ENCODE measurements at regions not wholly inside any gene's neighbourhood (a gene's known extent, or its start where the extent isn't known, plus 50 kb on each side); places are given as distances from the start of the nearest gene placed in this dataset.

DNA sequence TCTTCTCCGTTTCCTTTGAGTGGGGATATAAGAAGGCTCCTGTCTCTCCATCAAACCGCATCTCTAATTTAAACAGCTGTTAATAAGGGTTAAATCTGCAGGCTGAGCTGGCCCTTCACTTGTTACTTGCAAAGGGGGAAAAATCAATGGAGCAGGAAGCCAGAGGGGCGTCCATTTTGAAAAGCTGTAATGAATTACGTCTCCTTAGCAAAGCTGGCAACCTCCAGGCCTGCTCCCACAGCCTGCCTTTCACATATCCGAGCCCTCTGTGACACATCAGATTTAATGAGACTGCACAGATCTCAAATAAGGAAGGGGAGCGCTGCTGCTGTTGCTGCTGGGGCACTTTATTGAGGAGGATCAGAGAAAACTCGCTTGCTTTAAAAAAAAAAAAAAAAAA is 320.8 kb downstream of the BLID start:
- no peak for DNase-seq (ENCODE audit: low spot score in 2 of 2)
- WGBS, 2 donors: 72 to 79% methylated on average over 7 of the region's 7 CpGs

DNA sequence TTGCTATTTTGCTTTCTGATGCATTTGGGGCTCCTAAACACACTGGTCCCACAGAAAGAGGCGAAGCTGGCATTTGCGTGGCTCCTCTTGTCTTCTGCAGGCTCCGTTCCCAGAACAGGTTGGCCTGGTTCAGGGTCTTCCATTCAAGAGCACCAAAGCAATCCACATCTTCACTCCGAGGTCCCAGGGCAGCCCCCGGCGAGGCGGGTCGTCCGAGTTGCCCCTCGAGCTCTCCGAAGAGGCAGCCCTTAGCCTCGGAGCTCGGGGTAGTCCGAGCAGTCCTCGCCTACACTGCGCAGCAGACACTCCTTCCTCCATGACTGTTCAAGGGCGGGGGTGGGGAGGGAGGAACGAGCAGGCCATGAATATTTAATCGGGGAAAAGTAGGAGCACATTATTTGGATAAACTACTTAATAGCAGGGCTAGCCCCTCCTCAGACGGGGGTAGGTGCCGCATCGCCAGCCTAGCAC is 321.3 kb downstream of the BLID start:
- 93 to 95% methylated on average over 22 of the region's 22 CpGs for WGBS, 2 donors
- intact Hi-C loops (cut with DNase I; ENCODE audit: low total_unique reads): no loop called here
- no peak for DNase-seq (ENCODE audit: low spot score in 2 of 2)
- TF ChIP-seq, protein P1, sequence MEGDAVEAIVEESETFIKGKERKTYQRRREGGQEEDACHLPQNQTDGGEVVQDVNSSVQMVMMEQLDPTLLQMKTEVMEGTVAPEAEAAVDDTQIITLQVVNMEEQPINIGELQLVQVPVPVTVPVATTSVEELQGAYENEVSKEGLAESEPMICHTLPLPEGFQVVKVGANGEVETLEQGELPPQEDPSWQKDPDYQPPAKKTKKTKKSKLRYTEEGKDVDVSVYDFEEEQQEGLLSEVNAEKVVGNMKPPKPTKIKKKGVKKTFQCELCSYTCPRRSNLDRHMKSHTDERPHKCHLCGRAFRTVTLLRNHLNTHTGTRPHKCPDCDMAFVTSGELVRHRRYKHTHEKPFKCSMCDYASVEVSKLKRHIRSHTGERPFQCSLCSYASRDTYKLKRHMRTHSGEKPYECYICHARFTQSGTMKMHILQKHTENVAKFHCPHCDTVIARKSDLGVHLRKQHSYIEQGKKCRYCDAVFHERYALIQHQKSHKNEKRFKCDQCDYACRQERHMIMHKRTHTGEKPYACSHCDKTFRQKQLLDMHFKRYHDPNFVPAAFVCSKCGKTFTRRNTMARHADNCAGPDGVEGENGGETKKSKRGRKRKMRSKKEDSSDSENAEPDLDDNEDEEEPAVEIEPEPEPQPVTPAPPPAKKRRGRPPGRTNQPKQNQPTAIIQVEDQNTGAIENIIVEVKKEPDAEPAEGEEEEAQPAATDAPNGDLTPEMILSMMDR (IDR thresholded peaks at IDR 0.05): no peak
- TF ChIP-seq POLR2A (IDR thresholded peaks at IDR 0.05): no peak
- H3K4me3 ChIP-seq (ENCODE audit: low read depth, poor library complexity, severe bottlenecking): no peak overlapping the region

More for the DNA sequence above, 320.8 kb downstream of the BLID start:
- no peak for TF ChIP-seq POLR2A (IDR thresholded peaks at IDR 0.05)
- TF ChIP-seq, protein P1 (IDR thresholded peaks at IDR 0.05): no peak
- no peak overlapping the region for H3K4me3 ChIP-seq (ENCODE audit: low read depth, poor library complexity, severe bottlenecking)
- intact Hi-C loops (cut with DNase I; ENCODE audit: low total_unique reads): no loop called here

DNA sequence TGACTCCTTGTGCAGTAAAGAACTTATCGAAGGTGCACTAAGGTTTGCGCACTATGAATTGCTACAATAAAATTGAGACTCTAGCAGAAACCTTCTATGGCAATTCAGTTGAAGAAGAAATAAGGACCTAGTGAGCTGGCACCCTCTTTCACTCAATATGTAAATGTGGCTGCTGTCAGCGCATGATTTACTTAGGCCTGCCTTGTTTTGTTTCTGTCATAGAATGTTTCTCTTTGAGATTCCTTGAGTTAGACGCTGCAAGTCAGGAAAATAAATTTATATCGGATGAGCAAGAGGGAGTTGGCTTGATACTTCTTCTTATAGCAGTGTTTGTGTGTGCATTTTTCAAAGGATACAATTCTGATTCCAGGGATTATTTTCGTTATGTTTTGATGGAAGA is 322.1 kb downstream of the BLID start:
- TF ChIP-seq, protein P1 (IDR thresholded peaks at IDR 0.05): no peak
- TF ChIP-seq POLR2A (IDR thresholded peaks at IDR 0.05): no peak
- H3K4me3 ChIP-seq (ENCODE audit: low read depth, poor library complexity, severe bottlenecking): no peak overlapping the region
- DNase-seq (ENCODE audit: low spot score in 2 of 2): no peak
- 59 to 60% methylated on average over 6 of the region's 6 CpGs for WGBS, 2 donors
- intact Hi-C loops (cut with DNase I; ENCODE audit: low total_unique reads): no loop called here

DNA sequence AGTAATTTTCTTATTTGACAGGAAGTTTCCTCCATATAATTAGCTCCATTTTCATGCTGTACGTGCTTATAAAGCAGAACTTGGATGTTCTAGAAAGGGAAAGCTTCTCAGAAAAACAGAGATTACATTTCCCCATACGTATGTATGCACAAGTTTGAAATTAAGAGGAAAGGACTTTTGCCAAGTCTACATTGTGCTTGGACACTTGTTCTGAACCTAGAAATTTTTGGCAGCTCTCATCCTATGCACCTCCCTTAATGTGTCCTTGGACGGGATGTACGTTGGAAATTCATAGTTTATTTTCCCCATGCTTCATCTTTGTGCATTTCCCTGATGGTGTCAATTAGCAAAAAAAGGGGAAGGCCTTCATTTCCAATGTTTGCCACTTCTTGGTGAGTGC is 322.7 kb downstream of the BLID start:
- 24 to 26% methylated on average over 4 of the region's 4 CpGs for WGBS, 2 donors
- intact Hi-C loops (cut with DNase I; ENCODE audit: low total_unique reads): no loop called here
- no peak for DNase-seq (ENCODE audit: low spot score in 2 of 2)
- TF ChIP-seq, protein P1 (IDR thresholded peaks at IDR 0.05): no peak
- TF ChIP-seq POLR2A (IDR thresholded peaks at IDR 0.05): no peak
- H3K4me3 ChIP-seq (ENCODE audit: low read depth, poor library complexity, severe bottlenecking): no peak overlapping the region

DNA sequence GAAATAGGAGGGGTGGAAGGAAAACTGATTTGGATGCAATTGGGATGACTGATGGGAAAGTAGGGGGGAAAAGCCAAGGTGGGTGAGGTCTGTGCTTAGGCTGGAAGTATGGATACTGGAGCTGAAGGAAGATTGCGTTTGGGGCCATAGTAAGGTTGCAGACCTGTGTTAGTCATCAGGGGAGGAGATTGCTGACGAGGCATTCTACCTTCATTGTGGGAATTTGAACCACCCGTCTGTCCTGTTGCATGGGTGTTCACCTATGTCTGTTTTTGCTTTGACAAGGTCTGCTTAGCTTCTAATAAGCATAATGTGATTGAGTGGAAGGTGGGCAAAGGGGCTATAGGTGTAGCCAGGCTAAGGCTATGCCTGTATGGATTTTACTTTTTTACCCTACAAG is 323.8 kb downstream of the BLID start:
- intact Hi-C loops (cut with DNase I; ENCODE audit: low total_unique reads): no loop called here
- no peak for TF ChIP-seq POLR2A (IDR thresholded peaks at IDR 0.05)
- TF ChIP-seq, protein P1 (IDR thresholded peaks at IDR 0.05): no peak
- 68 to 79% methylated on average over 3 of the region's 3 CpGs for WGBS, 2 donors
- DNase-seq (ENCODE audit: low spot score in 2 of 2): no peak
- no peak overlapping the region for H3K4me3 ChIP-seq (ENCODE audit: low read depth, poor library complexity, severe bottlenecking)

DNA sequence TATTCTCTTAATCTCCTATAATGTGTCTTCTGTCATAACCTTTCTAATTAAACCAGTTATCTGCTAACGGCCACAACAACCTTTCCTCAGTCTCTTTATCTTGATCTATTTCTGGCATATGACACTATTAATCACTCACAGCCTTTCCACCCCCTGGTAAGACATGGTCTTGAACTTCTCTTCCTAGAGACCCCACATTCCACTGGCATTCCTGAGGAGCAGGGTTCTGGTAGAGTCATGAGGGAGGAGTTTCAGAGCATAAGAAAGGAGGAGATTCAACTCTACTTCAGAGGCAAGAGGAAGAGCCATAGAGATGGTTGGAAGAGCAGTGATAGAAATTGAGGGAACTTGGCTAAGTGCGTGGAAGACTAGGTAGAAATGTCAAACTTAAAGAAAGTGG is 325.6 kb downstream of the BLID start:
- DNase-seq (ENCODE audit: low spot score in 2 of 2): no peak
- TF ChIP-seq, protein P1 (IDR thresholded peaks at IDR 0.05): no peak
- no peak for TF ChIP-seq POLR2A (IDR thresholded peaks at IDR 0.05)
- H3K4me3 ChIP-seq (ENCODE audit: low read depth, poor library complexity, severe bottlenecking): no peak overlapping the region
- intact Hi-C loops (cut with DNase I; ENCODE audit: low total_unique reads): no loop called here
- 82 to 91% methylated on average over 2 of the region's 2 CpGs for WGBS, 2 donors

Data from lower leg skin (tissue), 4 donors.